Activated CD8-positive, alpha-beta T cell treated with anti-CD3 and anti-CD28 coated beads, Interleukin-2, amount 10 ng/mL, durations not matched to agents 7 days and 5 days (primary cell): ENCODE measurements at regions not wholly inside any gene's neighbourhood (a gene's known extent, or its start where the extent isn't known, plus 50 kb on each side); places are given as distances from the start of the nearest gene placed in this dataset.

Experiments used
- ATAC-seq: fragments of 150-1000 bp; cut with Tn5 transposase; one replicate; pipeline ENCODE4 v1.10.0; 2021; ENCODE audit warnings: moderate library complexity
- CTCF ChIA-PET: fragments of 350-600 bp; sonication (Branson Sonifier 250); formaldehyde crosslinking; loops from one replicate; lab custom pipeline; 2021; ENCODE audit warnings: antibody characterized with exemption; lab: Charles Lee
- POLR2A ChIA-PET: fragments of 350-600 bp; sonication (Branson Sonifier 250); formaldehyde crosslinking; loops from one replicate; lab custom pipeline; 2021; ENCODE audit warnings: antibody characterized with exemption; lab: Charles Lee
- DNase-seq: peaks from one replicate; pipeline ENCODE4 v3.0.0-alpha.2; 2020
- H3K27ac Mint-ChIP-seq: one replicate; pipeline ENCODE4 v1.8.0; 2021; ENCODE audit warnings: mild to moderate bottlenecking, mixed read lengths
- H3K27me3 Mint-ChIP-seq: one replicate; pipeline ENCODE4 v1.8.0; 2021; ENCODE audit warnings: low read depth, mixed read lengths
- H3K36me3 Mint-ChIP-seq: one replicate; pipeline ENCODE4 v1.8.0; 2021; ENCODE audit warnings: low read depth, mixed read lengths
- H3K4me1 Mint-ChIP-seq: one replicate; pipeline ENCODE4 v1.8.0; 2021; ENCODE audit warnings: low read depth, mixed read lengths
- H3K4me3 Mint-ChIP-seq: one replicate; pipeline ENCODE4 v1.8.0; 2021; ENCODE audit warnings: mild to moderate bottlenecking, mixed read lengths
- H3K9me3 Mint-ChIP-seq: one replicate; pipeline ENCODE4 v1.8.0; 2022; ENCODE audit warnings: mixed read lengths; ENCODE audit not compliant: insufficient read depth

DNA sequence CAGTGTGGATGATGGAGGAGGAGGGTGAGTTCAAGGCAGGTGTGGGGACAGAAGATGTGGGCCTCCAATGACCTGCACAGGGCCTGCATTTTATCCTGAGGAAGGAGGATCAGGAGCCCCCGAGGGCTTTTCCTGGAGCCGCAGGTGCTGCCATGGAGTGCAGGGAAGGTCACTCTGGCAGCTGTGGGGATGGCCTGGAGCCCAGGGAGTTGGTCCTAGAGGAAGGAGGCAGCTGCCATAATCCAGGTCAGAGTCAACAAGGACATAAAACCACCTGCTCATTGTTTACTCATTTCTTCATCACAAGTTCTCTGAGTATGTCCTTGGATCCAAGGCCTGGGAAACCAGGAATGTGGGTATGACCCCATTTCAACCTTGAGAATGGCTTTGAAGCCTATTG is 87.2 kb downstream of the SCGB2B2 start:
- ATAC-seq (no peak), DNase-seq (no peak)
- Mint-ChIP-seq H3K4me1 (no peaks in the 10 kb centered on the region), H3K27ac (no peak overlapping the region), H3K4me3 (no peak overlapping the region), H3K36me3 (no peaks in the 10 kb centered on the region), H3K9me3 (no peaks in the 10 kb centered on the region), H3K27me3 (no peaks in the 10 kb centered on the region)
- CTCF ChIA-PET = no interaction called here
- POLR2A ChIA-PET = interaction anchor here (0.8 kb wide), 1 partner anchor 12 kb away, joined by 3 read pairs; no protein-coding TSS in a partner anchor

GRCh38 chr19:34588846-34589245 is 88.1 kb downstream of the SCGB2B2 start:
- ChIA-PET POLR2A (no interaction called here), CTCF (no interaction called here)
- Mint-ChIP-seq H3K9me3 (no peaks in the 10 kb centered on the region), H3K36me3 (no peaks in the 10 kb centered on the region), H3K27me3 (no peaks in the 10 kb centered on the region), H3K4me3 (no peak overlapping the region), H3K27ac (no peak overlapping the region), H3K4me1 (no peaks in the 10 kb centered on the region)
- ATAC-seq (no peak), DNase-seq (no peak)

GRCh38 chr19:34588249-34588648 is 88.7 kb downstream of the SCGB2B2 start:
- POLR2A ChIA-PET = no interaction called here
- Mint-ChIP-seq H3K27ac (no peak overlapping the region), H3K4me1 (no peaks in the 10 kb centered on the region), H3K27me3 (no peaks in the 10 kb centered on the region), H3K9me3 (no peaks in the 10 kb centered on the region), H3K4me3 (no peak overlapping the region), H3K36me3 (no peaks in the 10 kb centered on the region)
- DNase-seq (no peak), ATAC-seq (no peak)
- CTCF ChIA-PET = no interaction called here

DNA sequence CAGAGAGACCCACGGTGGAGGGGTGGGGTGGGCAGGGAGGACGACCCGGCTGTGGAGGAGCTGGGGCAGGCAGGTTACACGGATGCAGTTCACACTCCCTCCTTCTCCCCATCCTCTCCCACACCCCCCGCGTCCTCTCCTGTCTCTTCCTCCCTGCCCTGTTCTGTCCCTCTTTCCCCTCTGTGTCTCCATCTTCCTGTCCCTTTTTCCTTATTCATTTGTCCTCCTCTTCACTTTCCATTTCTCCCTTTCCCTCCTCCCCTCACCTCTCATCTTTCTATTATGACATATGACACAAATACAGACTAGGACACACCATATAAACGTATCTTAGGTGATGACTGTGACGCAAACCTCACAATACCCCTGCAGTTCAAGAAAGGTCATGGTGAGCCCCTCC is 96.6 kb downstream of the SCGB2B2 start:
- no peaks in the 10 kb centered on the region for H3K4me1 Mint-ChIP-seq
- CTCF ChIA-PET = no interaction called here
- H3K27ac Mint-ChIP-seq = no peak overlapping the region
- no peak overlapping the region for H3K4me3 Mint-ChIP-seq
- ATAC-seq (no peak), DNase-seq (no peak)
- no peaks in the 10 kb centered on the region for H3K9me3 Mint-ChIP-seq
- peaks cover 12% of the 10 kb centered on the region for H3K27me3 Mint-ChIP-seq
- no peaks in the 10 kb centered on the region for H3K36me3 Mint-ChIP-seq
- POLR2A ChIA-PET = no interaction called here

- H3K4me1 Mint-ChIP-seq = no peaks in the 10 kb centered on the region
- DNase-seq = no peak
- no peak overlapping the region for H3K4me3 Mint-ChIP-seq
- ChIA-PET POLR2A (no interaction called here), CTCF (no interaction called here)
- no peaks in the 10 kb centered on the region for H3K36me3 Mint-ChIP-seq
- no peaks in the 10 kb centered on the region for H3K9me3 Mint-ChIP-seq
- no peak for ATAC-seq
- H3K27ac Mint-ChIP-seq = no peak overlapping the region
- H3K27me3 Mint-ChIP-seq = peaks cover 12% of the 10 kb centered on the region
Observed at GRCh38 chr19:34580055-34580336, 97.0 kb downstream of the SCGB2B2 start.

DNA sequence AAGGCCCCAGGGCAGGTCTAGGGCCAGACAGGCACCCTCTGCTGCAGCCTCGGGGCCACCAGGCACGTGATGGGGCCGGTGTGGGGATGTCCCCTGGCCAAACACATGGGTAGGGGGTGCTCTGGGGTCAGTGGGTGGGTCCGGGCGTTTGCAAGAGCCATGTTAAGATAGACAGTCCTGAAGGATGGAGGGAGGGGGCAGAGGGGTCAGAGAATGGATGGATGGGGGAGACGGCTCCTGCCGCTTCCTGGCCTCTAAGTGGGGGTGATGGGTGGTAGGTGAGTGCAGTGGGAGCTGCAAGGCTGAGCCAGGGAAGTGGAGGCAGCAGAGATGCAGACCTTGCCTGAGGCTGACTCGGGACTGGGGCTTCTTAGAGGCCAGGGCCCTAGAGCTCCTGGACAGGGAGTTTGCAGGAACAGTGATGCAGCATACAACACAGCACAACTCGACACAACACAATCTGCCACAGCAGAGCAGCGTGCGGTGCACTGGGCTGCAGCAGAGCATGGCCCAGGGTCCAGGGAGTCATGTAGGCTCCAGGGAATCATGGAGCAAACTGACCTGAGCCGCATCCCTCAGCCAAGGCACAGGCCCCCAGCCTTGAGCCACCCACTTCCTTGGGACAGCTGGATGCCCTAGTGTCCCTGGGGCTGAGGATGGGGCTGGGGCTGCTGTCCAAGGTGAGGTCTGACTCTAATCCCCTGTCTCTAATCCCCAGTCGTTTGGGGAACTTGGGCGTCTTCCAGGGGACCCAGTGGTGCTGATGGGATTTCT is 97.5 kb downstream of the SCGB2B2 start:
- Mint-ChIP-seq H3K4me1 (no peaks in the 10 kb centered on the region), H3K9me3 (no peaks in the 10 kb centered on the region), H3K27me3 (peaks cover 12% of the 10 kb centered on the region), H3K4me3 (no peak overlapping the region), H3K36me3 (no peaks in the 10 kb centered on the region), H3K27ac (no peak overlapping the region)
- ATAC-seq = no peak
- no peak for DNase-seq
- ChIA-PET CTCF (no interaction called here), POLR2A (no interaction called here)

DNA sequence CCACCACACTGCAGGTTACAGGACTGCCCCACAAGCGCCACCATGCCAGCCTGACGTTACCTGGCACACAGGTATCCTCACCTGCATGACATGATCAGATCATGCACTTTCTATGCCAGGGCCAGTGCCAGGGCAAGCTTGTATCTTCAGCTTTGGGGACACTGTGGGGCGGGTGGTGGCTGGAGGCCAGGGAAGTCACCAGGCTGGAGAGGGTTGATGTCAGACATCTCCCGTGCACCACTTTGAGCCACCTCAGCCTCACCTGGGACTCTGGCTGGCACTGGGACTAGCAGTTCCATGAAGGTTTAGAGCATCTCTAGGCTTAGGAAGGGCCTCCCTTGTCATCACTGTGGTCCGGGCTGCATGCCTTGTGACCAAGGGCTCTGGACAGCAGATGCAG is 97.2 kb downstream of the WTIP start:
- CTCF ChIA-PET = no interaction called here
- POLR2A ChIA-PET = interaction anchor here (1.0 kb wide), 1 partner anchor 11 kb away, joined by 3 read pairs; no protein-coding TSS in a partner anchor

GRCh38 chr19:34578173-34578572 is 96.6 kb downstream of the WTIP start:
- DNase-seq = no peak
- ChIA-PET POLR2A (interaction anchor here (1.0 kb wide), 1 partner anchor 12 kb away, joined by 3 read pairs; no protein-coding TSS in a partner anchor), CTCF (no interaction called here)
- Mint-ChIP-seq H3K4me1 (no peaks in the 10 kb centered on the region), H3K9me3 (no peaks in the 10 kb centered on the region), H3K27me3 (peaks cover 12% of the 10 kb centered on the region), H3K4me3 (no peak overlapping the region), H3K36me3 (no peaks in the 10 kb centered on the region), H3K27ac (no peak overlapping the region)
- ATAC-seq = no peak

More for the DNA sequence above, 97.2 kb downstream of the WTIP start:
- H3K9me3 Mint-ChIP-seq = no peaks in the 10 kb centered on the region
- DNase-seq (no peak), ATAC-seq (no peak)
- H3K4me3 Mint-ChIP-seq = no peak overlapping the region
- no peaks in the 10 kb centered on the region for H3K4me1 Mint-ChIP-seq
- no peak overlapping the region for H3K27ac Mint-ChIP-seq
- H3K36me3 Mint-ChIP-seq = no peaks in the 10 kb centered on the region
- H3K27me3 Mint-ChIP-seq = peaks cover 12% of the 10 kb centered on the region

DNA sequence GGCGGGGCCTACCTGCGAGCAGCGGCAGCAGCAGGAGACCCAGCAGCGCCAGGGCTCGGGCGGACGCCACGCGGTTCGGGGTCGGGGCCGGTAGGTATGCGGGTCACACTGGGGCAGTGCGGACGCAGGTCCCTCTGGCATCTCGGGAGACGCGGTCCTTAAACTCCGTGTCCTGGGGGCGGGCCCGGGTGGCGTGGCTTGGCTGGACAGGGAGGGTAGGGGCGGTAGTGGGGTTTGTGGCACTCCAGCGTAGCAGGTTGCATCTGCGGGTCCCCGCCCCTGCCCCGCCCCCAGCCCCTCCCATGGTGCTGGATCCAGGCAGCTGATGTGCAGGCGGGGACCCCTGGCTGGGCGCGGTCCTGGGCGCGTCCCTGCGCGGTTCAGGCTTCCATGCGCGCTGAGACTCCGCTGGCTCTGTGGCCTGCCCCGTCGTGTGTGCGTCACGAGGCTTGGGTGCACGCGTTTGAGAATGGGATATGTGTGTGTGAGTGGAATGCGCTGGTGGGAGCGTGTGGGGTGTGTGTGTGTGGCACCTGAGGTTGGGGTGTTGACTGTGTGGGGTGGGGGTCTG is 96.1 kb downstream of the WTIP start:
- no peak overlapping the region for H3K4me3 Mint-ChIP-seq
- H3K27me3 Mint-ChIP-seq = peaks cover 12% of the 10 kb centered on the region
- ChIA-PET POLR2A (interaction anchor here (1.0 kb wide), 1 partner anchor 12 kb away, joined by 3 read pairs; no protein-coding TSS in a partner anchor), CTCF (no interaction called here)
- H3K9me3 Mint-ChIP-seq = no peaks in the 10 kb centered on the region
- H3K27ac Mint-ChIP-seq = no peak overlapping the region
- H3K4me1 Mint-ChIP-seq = no peaks in the 10 kb centered on the region
- ATAC-seq = no peak
- DNase-seq = no peak
- H3K36me3 Mint-ChIP-seq = no peaks in the 10 kb centered on the region

DNA sequence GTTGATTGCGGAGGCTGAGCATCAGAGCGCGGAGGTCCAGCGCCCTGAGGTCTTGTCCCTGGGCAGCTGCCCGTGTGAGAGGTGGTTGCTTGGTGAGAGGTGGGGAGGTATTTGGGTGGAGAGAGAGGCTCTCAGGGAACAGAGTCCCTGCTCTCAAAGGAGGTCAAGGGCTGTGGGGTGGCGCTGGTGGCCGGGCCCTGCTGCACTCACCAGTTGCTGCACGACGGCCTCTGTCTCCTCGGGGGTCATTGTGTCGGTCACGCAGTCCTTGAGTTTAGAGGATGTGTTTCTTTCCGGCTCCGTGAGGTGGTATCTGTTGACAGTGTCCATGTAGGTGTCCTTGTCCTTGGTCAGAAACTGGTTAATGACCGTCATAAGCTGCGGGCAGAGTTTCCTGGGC is 95.5 kb downstream of the WTIP start:
- ChIA-PET CTCF (no interaction called here), POLR2A (no interaction called here)
- DNase-seq (no peak), ATAC-seq (no peak)
- Mint-ChIP-seq H3K27ac (no peak overlapping the region), H3K36me3 (no peaks in the 10 kb centered on the region), H3K4me3 (no peak overlapping the region), H3K9me3 (peaks cover 4% of the 10 kb centered on the region), H3K4me1 (no peaks in the 10 kb centered on the region), H3K27me3 (peaks cover 12% of the 10 kb centered on the region)

GRCh38 chr19:34576292-34576691 is 94.7 kb downstream of the WTIP start:
- DNase-seq (no peak), ATAC-seq (no peak)
- Mint-ChIP-seq H3K27ac (no peak overlapping the region), H3K36me3 (no peaks in the 10 kb centered on the region), H3K4me1 (no peaks in the 10 kb centered on the region), H3K27me3 (peaks cover 12% of the 10 kb centered on the region), H3K9me3 (peaks cover 7% of the 10 kb centered on the region), H3K4me3 (no peak overlapping the region)
- POLR2A ChIA-PET = no interaction called here
- CTCF ChIA-PET = no interaction called here

- peaks cover 12% of the 10 kb centered on the region for H3K9me3 Mint-ChIP-seq
- no peaks in the 10 kb centered on the region for H3K36me3 Mint-ChIP-seq
- ATAC-seq (no peak), DNase-seq (no peak)
- ChIA-PET CTCF (no interaction called here), POLR2A (no interaction called here)
- peaks cover 12% of the 10 kb centered on the region for H3K27me3 Mint-ChIP-seq
- no peak overlapping the region for H3K4me3 Mint-ChIP-seq
- no peak overlapping the region for H3K27ac Mint-ChIP-seq
- H3K4me1 Mint-ChIP-seq = no peaks in the 10 kb centered on the region
Observed at GRCh38 chr19:34575206-34575605, 93.6 kb downstream of the WTIP start.
